H1 (cell line): ENCODE measurements at regions not wholly inside any gene's neighbourhood (a gene's known extent, or its start where the extent isn't known, plus 50 kb on each side); places are given as distances from the start of the nearest gene placed in this dataset.

Source experiments
- CHD7 ChIP-seq: fragments of 300-600 bp; sonication (generic); IDR thresholded peaks from 2 replicates; pipeline ENCODE4 v1.7.1; 2012; ENCODE audit warnings: low read length, moderate library complexity, mild to moderate bottlenecking, inconsistent platforms; ENCODE audit not compliant: insufficient replicate concordance
- FOSL1 ChIP-seq: IDR thresholded peaks from 2 replicates; pipeline ENCODE4 v1.6.1; 2011; ENCODE audit warnings: mild to moderate bottlenecking, low read depth, low read length, moderate library complexity; ENCODE audit not compliant: insufficient read depth
- YY1 ChIP-seq: IDR thresholded peaks from 2 replicates; pipeline ENCODE4 v1.6.1; 2011; ENCODE audit warnings: low read depth, mild to moderate bottlenecking, low read length

GRCh38 chr18:78418379-78418778, 561.2 kb upstream of the SALL3 start (continued):
- TF ChIP-seq CHD7 (no peak), FOSL1 (no peak), YY1 (no peak)
